ENCODE measurements at regions not wholly inside any gene's neighbourhood (a gene's known extent, or its start where the extent isn't known, plus 50 kb on each side); places are given as distances from the start of the nearest gene placed in this dataset.

DNA sequence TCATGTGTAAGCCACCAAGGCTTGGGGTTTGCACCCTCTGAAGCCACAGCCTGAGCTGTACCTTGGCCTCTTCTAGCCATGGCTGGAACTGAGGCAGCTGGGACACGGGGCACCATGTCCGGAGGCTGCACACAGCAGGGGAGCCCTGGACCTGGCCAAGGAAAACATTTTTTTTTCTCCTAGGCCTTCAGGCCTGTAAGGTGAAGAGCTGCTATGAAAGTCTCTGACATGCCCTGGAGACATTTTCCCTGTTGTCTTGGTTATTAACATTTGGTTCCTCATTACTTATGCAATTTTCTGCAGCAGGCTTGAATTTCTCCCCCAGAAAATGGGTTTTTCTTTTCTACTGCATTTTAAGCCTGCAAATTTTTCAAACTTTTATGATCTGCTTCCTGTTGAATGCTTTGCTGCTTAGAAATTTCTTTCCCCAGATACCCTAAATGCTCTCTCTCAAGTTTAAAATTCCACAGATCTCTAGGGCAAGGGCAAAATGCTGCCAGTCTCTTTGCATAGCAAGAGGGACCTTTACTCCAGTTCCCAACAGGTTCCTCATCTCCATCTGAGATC is 295.8 kb downstream of the LTN1 start:
- TF ChIP-seq, protein P1, sequence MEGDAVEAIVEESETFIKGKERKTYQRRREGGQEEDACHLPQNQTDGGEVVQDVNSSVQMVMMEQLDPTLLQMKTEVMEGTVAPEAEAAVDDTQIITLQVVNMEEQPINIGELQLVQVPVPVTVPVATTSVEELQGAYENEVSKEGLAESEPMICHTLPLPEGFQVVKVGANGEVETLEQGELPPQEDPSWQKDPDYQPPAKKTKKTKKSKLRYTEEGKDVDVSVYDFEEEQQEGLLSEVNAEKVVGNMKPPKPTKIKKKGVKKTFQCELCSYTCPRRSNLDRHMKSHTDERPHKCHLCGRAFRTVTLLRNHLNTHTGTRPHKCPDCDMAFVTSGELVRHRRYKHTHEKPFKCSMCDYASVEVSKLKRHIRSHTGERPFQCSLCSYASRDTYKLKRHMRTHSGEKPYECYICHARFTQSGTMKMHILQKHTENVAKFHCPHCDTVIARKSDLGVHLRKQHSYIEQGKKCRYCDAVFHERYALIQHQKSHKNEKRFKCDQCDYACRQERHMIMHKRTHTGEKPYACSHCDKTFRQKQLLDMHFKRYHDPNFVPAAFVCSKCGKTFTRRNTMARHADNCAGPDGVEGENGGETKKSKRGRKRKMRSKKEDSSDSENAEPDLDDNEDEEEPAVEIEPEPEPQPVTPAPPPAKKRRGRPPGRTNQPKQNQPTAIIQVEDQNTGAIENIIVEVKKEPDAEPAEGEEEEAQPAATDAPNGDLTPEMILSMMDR (IDR thresholded peaks at IDR 0.05; ENCODE audit: unreplicated experiment) = no peak
- H3K27me3 Mint-ChIP-seq (ENCODE audit: low read depth) = no peaks in the 10 kb centered on the region
- no peak overlapping the region for H3K27ac Mint-ChIP-seq
- H3K36me3 Mint-ChIP-seq = peaks cover 2% of the 10 kb centered on the region
- H3K9me3 Mint-ChIP-seq = peaks cover 26% of the 10 kb centered on the region
- H3K4me3 Mint-ChIP-seq = no peak overlapping the region
- peaks cover 11% of the 10 kb centered on the region for H3K4me1 Mint-ChIP-seq
- DNase-seq (ENCODE audit: low spot score in 2 of 2, unreplicated experiment in 2 of 2) = no peak

DNA sequence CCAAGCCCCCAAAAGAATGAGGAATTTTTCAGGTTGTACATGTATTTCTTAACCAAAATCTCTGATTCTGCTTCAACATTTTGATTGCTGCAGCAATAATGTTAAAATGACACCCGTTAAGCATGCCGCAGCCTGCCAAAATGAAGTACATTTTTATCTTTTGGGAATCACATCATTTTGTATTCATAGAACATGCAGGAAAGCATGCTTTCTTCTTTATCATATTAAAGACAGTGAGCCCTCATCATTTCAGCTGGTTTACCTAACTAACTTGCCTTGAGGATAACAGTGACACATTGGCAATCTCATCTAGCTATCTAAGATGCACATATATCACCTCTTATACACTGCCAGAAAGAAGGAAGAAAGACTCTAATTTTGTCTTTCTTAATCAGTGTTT is 299.2 kb downstream of the LTN1 start:
- Mint-ChIP-seq H3K36me3 (no peaks in the 10 kb centered on the region), H3K4me1 (peaks cover 11% of the 10 kb centered on the region), H3K4me3 (no peak overlapping the region), H3K9me3 (peaks cover 7% of the 10 kb centered on the region), H3K27ac (no peak overlapping the region), H3K27me3 (ENCODE audit: low read depth) (no peaks in the 10 kb centered on the region)
- DNase-seq (ENCODE audit: low spot score in 2 of 2, unreplicated experiment in 2 of 2) = no peak
- TF ChIP-seq, protein P1 (IDR thresholded peaks at IDR 0.05; ENCODE audit: unreplicated experiment) = no peak

DNA sequence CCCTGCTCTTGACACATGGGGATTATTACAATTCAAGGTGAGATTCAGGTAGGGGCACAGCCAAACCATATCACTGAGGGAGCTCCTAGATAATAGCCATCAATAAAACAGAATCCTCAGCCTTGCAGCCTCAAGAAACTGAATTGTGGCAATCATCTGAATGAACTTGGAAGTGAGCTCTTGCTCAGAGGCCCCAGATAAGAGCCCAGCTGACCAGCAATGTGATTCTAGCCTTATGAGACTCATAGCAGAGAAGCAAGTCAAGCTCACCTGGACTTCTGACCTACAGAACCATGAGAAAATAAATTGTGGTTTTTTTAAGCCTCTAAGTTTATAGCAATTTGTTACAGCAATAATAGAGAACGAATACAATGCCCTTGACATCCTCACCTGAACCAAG is 302.5 kb downstream of the LTN1 start:
- Mint-ChIP-seq H3K27ac (no peak overlapping the region), H3K4me3 (no peak overlapping the region), H3K4me1 (peaks cover 6% of the 10 kb centered on the region), H3K9me3 (no peaks in the 10 kb centered on the region), H3K36me3 (no peaks in the 10 kb centered on the region), H3K27me3 (ENCODE audit: low read depth) (no peaks in the 10 kb centered on the region)
- TF ChIP-seq, protein P1 (IDR thresholded peaks at IDR 0.05; ENCODE audit: unreplicated experiment) = no peak
- no peak for DNase-seq (ENCODE audit: low spot score in 2 of 2, unreplicated experiment in 2 of 2)

DNA sequence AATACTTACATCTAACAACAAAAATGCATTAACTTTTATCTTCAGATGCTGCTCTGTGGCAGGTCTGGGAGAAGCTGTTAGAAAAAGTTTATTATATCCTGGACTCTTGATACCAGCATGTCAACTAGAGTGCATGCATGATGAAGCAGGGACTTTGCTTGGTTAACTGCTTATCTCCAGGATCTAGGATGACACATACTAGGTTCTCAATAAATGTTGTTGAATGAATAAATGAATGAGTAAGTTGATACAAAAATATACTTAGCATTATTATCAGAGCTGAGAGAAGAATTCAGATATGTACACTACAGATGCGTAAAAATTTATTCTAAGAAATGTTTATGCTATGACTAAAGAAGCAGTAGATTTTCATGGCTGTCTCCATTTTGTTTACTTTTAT is 304.3 kb downstream of the LTN1 start:
- H3K27me3 Mint-ChIP-seq (ENCODE audit: low read depth) = no peaks in the 10 kb centered on the region
- H3K4me1 Mint-ChIP-seq = peaks cover 1% of the 10 kb centered on the region
- no peak overlapping the region for H3K4me3 Mint-ChIP-seq
- no peaks in the 10 kb centered on the region for H3K36me3 Mint-ChIP-seq
- no peak for DNase-seq (ENCODE audit: low spot score in 2 of 2, unreplicated experiment in 2 of 2)
- H3K9me3 Mint-ChIP-seq = no peaks in the 10 kb centered on the region
- H3K27ac Mint-ChIP-seq = no peak overlapping the region
- TF ChIP-seq, protein P1 (IDR thresholded peaks at IDR 0.05; ENCODE audit: unreplicated experiment) = no peak

DNA sequence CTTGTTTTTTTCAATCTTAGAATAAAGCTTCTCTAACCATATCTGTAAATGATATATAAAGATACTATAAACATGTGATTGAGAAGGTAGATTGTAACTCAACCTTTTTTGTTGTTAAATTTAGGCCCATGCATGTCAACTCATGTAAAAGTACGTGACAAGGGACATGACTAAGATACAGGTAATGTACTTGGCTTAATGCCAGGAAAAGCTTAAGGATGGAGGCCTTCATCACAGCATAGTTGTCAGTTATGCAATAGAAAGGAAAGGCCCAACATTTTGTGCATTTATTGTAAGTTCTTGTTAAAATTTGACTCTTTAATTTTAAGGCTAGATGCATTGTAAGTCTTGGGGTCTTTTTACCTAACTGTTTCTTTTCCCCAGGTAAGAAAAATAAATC is 305.1 kb downstream of the LTN1 start:
- H3K9me3 Mint-ChIP-seq = no peaks in the 10 kb centered on the region
- TF ChIP-seq, protein P1 (IDR thresholded peaks at IDR 0.05; ENCODE audit: unreplicated experiment) = no peak
- no peaks in the 10 kb centered on the region for H3K27me3 Mint-ChIP-seq (ENCODE audit: low read depth)

More for the DNA sequence above, 305.1 kb downstream of the LTN1 start:
- Mint-ChIP-seq H3K27ac (no peak overlapping the region), H3K4me1 (no peaks in the 10 kb centered on the region), H3K4me3 (no peak overlapping the region), H3K36me3 (no peaks in the 10 kb centered on the region)
- no peak for DNase-seq (ENCODE audit: low spot score in 2 of 2, unreplicated experiment in 2 of 2)

Data from mesothelial cell of epicardium (in vitro differentiated cells).